ENCODE measurements at regions not wholly inside any gene's neighbourhood (a gene's known extent, or its start where the extent isn't known, plus 50 kb on each side); places are given as distances from the start of the nearest gene placed in this dataset.

- TF ChIP-seq GATA3 (IDR thresholded peaks at IDR 0.05; ENCODE audit: low read depth, low read length), result no peak
- TF ChIP-seq GATA2 (IDR thresholded peaks at IDR 0.05; ENCODE audit: low read depth, low read length), result no peak
Observed at GRCh38 chr5:147179562-147180147, 55.2 kb upstream of the STK32A start.

GRCh38 chr5:147180751-147181150 is 54.1 kb upstream of the STK32A start:
- TF ChIP-seq GATA2 (IDR thresholded peaks at IDR 0.05; ENCODE audit: low read depth, low read length) (no peak), GATA3 (IDR thresholded peaks at IDR 0.05; ENCODE audit: low read depth, low read length) (no peak)

Measured in SH-SY5Y (cell line).